GM21825 (cell line): ENCODE measurements at regions not wholly inside any gene's neighbourhood (a gene's known extent, or its start where the extent isn't known, plus 50 kb on each side); places are given as distances from the start of the nearest gene placed in this dataset.

Source experiments
- ATAC-seq: cut with Tn5 transposase; IDR thresholded peaks from one replicate; pipeline ENCODE4 v1.9.1; 2021; ENCODE audit warnings: mild to moderate bottlenecking, moderate library complexity; ENCODE audit not compliant: unreplicated experiment

DNA sequence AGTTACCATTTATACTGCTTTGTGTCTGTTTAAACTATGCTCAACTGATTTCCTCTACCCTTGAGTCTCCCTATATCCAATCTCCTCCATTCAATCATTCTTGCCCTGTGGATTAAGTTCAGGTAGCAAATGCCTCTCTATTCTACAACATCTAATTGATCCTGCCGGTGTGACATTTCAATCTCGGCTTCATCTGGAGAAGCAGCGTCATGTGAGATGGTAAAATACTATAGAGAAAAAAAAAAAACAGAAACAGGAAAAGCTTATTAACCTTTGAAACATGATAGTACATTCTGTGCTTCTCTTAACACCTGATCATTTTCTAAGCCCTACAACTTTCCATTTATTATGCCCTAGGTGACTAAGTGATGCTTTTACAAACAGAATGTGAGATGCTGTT lies 89.4 kb downstream of the KCTD12 start:
- no peak for ATAC-seq

DNA sequence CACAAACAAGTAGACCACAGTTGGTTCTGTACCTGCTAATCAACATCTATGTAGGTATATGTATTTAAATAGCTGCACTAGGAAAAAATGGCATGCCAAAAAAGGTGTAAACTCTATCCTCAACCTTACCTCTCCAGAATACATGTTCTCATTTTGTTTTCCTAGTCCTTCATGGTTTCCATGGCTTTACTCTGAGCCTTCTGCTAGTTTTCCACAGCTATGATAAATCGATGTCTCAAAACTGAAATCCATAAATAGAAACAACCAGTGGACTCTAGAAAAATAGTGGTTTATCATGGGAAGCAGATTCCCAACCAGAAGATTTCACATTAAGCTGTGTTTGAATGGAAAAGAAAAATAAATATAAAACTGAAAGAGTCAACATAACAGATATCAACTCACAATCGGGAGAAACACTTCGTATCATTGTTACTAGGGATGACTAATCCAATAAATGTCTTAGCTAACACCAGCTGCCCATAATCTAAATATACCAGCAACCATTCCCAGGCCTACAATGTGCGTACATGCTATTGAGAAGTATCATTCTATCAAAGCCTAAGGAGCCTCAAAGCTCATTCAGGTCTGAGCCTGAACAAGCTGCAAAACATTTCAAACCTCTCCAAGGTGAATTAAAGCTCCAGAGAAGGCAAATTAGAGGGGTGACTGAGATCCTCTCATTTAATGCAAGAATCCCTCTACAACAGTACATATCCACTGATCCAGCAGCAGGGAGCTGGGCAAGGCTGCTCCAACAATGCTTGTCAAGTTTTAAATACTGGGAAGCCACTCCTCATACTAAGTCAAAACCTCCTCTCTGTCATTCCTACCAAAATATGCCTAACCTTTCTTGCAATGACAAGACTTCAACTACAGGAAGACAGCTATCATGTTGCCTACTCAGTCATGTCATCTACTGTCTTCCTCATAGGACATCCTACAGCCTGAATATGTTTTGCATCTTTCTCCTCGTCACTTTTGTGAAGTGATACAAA lies 90.2 kb downstream of the KCTD12 start:
- ATAC-seq, result no peak

DNA sequence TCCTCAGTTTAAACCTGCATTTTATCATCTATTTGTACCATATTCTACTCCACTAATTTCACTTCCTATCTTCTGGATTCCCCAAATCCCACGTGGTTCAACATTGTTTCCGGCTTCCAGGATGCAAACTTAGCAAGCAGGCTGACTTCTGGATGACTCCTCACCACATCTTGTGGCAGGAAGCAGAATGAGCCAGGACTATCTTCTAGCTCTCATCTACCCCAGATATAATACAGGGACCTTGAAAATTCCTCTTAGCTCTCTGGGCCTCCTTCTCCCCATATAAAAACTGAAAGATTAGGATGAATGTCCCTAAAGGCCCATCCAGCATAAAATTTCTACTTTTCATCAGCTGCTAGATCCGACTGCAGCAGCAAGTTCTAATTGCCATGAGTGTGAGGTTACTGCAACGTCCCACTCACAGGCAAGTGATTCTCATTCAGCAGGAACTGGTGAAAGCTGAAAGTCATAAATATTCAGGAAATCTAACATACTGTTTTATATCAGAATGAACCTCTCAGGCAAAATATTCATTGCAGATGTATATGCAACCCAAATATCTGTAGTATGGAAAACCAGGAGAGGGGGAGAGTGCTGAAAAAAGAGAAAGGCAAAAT lies 93.4 kb downstream of the KCTD12 start:
- ATAC-seq, result no peak

DNA sequence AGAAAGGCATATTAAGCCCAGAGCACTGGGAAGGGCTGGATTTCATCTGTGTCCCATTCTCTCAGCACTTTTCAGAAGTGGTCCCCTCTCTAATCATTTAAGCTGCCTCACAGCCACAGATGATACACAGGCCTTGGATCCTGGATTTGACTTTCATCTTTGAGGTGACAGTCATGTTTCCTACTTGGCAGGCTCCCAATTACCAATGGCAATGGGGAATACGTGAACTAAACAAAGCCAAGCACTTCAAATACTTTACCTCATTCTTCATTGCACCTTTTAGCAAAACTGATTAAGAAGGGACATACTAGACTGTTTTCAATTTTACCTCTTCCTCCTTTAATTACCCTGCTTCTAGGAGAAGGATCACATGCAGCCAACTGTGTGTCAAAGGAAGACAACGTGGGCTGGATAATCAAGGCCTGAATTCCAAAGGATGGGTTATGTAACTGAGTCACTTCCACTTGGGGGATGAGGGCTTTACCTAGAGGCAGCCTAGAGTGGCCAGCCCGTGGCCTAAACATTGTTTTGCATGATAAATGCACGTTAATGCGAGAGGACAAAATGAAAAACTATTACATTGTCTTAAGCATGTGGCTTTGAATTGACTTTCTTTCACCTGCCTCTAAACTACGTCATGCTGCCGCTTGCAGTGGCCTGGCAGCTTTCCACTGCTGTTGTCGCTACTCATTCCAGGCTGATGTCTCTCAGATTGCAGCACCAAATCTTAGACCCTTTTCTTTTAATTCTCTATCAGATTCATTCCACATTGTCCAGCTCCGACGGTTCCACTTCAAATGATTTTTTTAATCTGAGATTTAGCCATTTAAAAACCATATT lies 95.0 kb downstream of the KCTD12 start:
- ATAC-seq, result no peak

DNA sequence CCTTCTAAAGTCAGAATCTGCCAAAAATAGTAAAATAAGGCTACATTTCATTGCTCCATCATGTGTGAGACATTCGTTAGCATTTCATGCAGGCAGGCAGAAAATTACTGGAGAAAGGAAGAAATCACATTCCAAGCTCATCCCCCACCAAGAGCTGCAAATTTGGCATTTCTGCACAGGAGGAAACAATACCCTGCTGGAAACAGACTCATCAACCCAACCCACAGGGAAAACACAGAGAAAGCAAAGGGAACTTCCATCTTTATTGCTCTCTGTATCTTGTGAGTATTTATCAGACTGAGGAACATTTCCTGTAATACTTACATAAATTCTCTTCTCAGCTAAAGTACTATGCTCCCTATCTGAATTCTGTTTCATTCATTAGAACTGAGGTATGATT lies 95.7 kb downstream of the KCTD12 start:
- ATAC-seq, result no peak

DNA sequence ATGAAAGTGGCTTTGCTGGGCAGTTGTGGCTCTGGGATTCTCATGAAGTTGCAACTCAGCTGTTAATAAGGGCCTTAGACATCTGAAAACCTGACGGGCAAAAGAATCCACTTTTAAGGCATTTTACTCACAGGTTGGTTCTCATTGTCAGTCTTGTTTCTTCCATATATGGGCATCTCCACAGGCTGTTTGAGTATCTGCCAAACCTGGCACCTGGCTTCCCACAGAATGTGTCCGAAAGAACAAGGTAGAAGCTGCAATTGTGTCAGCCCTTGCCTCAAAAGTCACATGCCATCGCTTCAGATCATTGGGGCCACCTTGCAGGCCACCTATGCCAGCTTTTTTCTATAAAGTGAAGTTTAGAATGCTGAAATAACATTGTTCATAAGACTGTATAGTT lies 102.4 kb downstream of the KCTD12 start:
- ATAC-seq, result no peak

DNA sequence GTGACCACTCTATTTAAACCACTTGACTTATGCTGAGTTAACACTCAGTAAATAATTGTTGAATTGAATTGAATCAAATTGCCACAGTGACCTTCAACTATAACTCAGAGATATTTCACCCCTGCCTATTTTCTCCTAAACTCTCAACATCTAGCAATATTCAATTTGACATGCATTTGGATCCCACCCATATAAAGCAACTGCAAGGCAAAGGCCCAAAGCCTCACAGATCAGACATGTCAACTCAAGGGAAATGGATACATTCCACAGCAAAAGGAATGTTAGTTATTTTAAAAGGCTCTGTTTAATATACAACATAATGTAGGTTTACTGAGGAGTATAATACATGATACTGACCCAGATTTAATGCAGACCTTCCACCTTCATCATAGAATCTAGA lies 107.4 kb downstream of the KCTD12 start:
- ATAC-seq, result no peak

DNA sequence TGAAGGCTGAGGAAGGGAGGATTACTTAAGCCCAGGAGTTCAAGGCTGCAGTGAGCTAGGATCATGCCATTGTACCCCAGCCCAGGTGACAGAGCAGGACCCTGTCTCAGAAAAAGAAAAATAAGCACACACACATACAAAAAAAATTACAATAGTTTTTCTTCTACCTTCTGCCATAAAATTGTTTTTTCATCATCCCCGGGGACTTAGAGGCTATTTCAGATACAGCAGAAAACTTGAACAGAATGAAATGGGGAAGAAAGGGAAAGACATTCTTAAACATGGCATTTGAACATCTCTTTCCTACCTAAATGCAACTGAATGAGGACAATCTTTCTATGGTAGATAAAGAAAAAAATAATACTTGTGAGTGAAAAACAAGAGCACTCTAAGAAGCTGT lies 109.1 kb downstream of the KCTD12 start:
- ATAC-seq, result no peak

DNA sequence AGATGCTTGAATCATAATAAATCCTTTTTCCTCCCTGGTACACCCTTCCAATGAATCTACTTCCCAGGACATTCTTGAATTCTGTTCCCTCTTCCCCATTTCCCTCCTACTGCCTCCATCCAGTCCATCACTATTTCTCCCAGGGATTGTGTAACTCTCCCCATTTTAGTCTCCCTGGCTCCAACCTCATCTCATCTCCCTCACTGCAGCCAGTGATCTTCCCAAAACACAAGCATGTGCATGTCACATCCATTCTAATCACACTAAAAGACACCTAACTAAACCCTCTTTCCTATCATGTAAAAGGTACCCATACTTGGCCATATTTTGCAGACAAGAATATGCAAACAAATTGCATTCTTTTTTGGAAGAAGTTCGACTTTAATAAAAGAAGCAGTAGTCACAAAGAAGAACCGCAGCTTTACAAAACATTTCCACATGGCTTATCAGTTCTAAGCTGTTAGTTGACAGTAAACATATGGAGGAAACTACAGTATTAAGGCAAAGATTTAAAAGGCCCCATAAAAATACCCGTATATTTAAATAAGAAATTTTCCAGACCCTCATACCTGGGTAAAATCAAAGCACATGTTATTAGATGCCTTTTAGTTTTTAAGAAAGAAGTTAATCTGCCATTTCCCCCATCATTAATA lies 111.0 kb downstream of the KCTD12 start:
- ATAC-seq, result no peak

DNA sequence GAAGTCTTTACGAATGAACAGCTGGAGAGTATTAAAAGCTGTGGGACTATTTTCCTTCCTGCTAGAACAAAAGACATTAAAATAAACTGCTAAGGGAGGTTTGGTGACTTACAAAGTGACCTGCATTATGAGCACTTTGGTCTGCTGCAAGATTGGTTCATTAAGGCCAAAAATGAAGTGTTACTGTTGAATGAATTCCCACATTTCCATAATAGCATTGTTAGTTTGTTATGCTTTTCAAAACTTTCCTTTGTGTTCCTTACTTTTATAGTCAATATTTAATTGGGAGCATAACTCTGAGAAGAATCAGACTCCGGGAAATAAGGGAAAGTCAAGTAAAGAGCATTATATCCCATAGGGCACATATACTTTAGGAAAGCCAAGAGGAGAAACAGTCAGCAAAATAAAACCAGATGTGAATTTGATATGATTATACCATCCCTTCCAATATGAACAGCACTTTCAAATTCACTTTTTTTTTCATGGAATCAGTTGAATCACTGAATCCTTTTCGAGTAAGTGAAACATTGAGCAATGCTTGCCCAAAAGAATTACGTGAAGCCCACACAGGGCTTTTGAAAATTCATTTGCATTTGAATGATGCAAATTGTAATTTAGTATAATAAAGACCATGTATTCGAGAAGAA lies 112.6 kb downstream of the KCTD12 start:
- no peak for ATAC-seq

DNA sequence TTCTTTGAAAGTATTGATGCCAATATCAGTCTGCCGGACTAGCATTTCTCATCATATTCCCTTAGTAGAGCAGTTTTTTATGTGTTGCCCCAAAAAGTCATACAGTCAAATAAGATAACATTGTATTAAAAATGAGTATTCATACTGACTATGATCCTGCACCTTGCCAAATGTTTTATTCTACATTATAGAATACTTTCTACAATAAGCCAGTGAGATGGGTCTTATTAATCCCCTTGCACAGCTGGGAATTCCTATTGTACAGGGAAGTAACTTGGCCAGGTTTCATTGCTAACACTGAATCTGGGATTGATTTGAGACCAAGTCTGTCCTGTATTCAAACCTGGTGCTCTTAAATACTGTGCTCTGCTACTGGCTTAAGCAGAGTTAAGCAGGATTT lies 114.0 kb downstream of the KCTD12 start:
- no peak for ATAC-seq

DNA sequence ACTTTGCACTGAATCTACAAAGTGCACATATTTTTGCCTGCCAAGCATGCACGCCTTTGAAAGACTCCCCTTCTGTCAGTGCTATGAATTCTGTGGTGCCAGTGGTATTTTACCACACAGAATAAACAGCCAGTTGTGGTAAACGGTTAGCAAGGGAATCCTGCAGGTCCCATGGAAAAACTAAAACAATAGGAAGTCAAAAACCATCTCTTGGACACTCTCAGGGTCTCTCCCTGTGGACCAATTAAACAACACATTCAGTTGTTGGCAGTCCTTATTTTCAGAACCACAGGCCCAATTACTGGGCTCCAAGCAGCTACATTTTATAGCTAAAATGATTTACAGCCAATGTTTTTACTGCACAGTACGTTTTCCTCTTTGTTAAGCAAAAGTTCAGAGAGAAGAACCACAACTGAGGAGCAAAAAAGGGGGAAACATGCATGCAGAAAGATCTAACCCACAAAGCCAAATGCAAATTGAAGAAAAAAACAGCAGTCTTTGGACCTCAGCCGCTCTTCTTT lies 116.9 kb downstream of the KCTD12 start:
- ATAC-seq, result no peak

DNA sequence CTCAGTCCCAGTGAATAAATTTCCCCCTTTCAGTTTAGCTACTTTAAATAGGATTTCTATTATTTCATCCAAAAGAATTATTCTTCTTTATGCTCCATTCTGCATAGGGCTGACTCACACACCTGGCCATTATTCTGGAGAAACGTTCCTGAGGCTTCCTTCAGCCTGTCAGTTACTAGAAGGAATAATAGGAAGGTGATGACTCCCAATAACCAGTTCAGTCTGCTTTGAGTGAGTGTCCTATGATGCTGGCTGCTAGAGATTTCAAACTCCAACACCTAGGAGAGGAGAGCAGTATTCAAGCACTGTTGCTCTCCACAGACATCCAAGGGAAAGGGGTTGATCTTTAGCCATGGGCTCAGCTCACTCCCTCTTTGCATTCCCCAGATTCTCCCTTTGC lies 117.8 kb downstream of the KCTD12 start:
- ATAC-seq, result no peak

DNA sequence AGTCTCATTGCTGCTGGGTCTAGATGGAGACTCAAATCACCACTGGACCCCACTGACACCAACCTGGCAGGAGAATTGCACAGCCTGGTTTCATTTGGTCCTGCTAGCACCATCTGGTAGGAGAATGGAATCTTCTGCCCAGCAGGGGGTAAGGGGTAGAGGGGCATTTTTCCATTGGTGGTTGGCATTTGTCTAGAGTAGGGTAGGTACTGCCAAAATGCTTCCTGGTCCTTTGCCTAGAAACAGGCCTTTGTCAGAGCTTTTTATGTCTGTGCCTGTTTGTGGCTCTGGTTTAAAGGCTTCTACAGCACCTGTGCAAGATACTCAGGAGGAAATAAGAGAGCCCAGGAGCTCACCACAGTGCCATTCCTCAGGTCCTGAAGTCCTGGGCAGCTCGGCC lies 121.3 kb downstream of the KCTD12 start:
- ATAC-seq, result no peak

DNA sequence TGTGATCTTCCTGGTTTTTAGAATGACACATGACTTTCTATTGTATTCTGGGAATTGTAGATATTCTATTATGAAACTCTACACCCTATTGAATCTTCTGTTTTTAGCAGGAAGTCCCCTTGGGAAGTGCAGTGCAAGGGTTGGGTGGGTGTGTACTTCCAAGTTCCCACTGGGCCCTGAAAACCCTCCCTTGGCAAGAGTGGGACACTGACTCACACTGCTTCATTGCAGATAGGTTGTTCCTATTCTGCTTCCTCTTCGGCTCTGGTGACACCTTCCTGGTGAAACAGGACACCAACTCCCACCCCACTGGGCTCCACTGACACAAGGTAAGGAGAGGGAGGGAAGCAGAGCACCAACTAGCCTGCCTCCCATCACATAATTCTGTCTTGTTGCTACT lies 121.8 kb downstream of the KCTD12 start:
- ATAC-seq, result no peak

DNA sequence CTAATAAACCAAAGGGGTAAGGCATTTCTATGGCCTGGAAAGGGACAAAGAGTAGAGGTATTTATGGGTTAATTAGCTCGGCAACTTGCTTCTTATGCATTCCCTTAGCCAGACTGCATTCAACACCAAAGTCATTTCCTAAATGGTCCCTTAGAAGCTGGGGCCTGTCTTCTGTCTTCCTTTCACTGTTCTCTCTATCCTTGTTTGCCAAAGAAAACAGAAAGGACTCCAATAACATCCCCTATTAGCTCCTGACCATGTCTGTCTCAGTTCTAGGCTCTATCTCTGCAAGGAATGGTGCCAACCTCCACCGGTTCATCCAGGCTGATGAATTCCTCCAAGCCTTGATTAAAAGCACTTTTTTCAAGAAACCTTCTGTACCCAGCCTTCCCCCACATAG lies 123.5 kb downstream of the KCTD12 start:
- ATAC-seq, result no peak

DNA sequence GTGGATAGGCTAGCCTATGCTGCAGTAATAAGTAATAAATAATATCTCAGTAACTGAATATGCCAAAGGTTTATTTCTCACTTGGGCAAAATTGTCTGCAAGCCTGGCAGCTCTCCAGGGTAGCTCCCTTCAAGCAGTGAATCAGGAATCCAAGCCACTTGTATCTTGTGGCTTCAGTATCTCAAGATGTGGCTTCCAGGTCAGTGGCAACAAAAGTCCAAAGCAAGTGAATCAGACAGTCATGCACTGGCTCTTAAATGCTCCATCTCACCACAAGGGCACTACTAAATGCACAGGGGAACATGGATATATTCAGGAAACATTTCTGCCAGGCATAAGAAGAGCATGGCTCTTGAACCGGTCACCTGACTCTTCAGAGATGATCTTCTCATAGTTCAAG lies 126.3 kb downstream of the KCTD12 start:
- no peak for ATAC-seq

DNA sequence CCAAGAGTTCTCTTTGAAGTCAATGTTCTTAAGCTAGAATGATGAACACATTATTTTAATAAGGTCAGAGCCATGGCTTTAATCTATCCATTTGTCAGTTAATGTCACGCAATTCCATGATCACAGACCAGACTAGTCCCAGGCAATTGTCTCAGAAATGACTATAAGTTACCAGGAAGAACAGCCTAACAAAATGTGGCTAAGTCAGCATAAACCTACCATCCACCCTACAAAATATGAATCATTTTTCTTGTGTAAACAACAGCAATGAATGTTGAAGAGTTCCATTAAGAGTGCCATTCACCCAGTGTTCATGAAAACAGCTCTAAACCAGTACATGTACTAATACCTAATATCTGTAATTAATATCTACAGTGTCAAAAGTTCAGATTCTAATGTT lies 127.5 kb downstream of the KCTD12 start:
- no peak for ATAC-seq

DNA sequence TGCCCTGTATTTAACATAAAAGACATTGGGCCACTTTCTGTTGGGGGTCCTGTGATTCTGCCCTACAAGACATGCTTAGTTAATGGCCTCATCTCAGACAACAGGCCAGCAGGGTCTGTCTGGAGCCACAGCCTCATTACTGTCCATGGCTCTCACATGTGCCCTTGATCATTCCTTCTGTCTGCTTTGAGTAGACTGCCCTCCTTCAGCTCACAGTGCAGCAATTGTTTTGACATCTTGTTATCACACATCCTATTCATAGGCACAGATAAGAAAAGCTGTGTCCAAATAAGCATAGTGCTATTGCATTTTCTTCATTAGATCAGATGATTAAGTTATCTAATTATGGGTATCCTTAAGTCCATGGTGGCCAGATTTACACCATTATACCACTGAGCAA lies 127.9 kb downstream of the KCTD12 start:
- no peak for ATAC-seq

DNA sequence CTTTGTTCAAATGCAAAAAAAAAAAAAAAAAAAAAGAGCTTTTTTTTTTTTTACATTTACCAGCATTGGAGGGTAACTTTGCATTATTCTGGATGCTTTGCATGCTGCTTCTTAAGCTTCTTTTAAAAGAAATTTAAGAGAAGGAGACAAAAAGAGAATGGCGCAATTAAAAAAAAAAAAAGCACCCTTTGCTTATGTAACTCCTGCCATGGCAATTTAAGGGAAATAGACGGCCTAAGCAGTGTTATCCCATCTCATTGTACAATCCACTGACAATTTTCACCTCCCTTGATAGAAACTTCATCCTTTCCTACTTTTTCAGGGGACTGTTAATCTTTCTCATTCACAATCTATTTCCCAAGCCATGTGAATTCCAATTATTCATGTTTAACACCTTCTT lies 129.8 kb downstream of the KCTD12 start:
- ATAC-seq, result no peak
